DND-41 (cell line): ENCODE measurements at regions not wholly inside any gene's neighbourhood (a gene's known extent, or its start where the extent isn't known, plus 50 kb on each side); places are given as distances from the start of the nearest gene placed in this dataset.

Source experiments
- CTCF ChIP-seq: IDR thresholded peaks from 2 replicates; pipeline ENCODE4 v1.5.1; 2012; ENCODE audit warnings: borderline replicate concordance, low read length, moderate library complexity, mild to moderate bottlenecking; ENCODE audit not compliant: poor library complexity, severe bottlenecking; ENCODE audit errors: extremely low read depth
- EZH2 ChIP-seq: IDR thresholded peaks from 3 replicates; pipeline ENCODE4 v1.6.1; 2012; ENCODE audit warnings: borderline replicate concordance, low read depth, mild to moderate bottlenecking, moderate library complexity, low read length, inconsistent platforms; ENCODE audit not compliant: severe bottlenecking

GRCh38 chrX:124796989-124797388 is 450.6 kb downstream of the SH2D1A start:
- no peak for TF ChIP-seq EZH2
- no peak for TF ChIP-seq CTCF
